Heart right ventricle (tissue), 16 donors: ENCODE measurements at regions not wholly inside any gene's neighbourhood (a gene's known extent, or its start where the extent isn't known, plus 50 kb on each side); places are given as distances from the start of the nearest gene placed in this dataset.

Experiments
- ATAC-seq, 8 donors: fragments of 200-7000 bp; cut with Tn5 transposase; one replicate each; pipeline ENCODE4 v1.9.1; 2020; ENCODE audit warnings: mild to moderate bottlenecking in 8 of 8, moderate library complexity in 8 of 8, moderate number of reproducible peaks in 1 of 8
- DNase-seq, 2 donors: peaks; one replicate each; pipeline ENCODE4 v3.0.0-alpha.2; 2020
- H3K27ac ChIP-seq, 10 donors: fragments of 200-600 bp; sonication (generic) in 2 of 10; one replicate each; pipeline versions ENCODE4 v1.5.0 to v1.8.0; 2020 to 2022; ENCODE audit warnings: mild to moderate bottlenecking in 3 of 10
- H3K27me3 ChIP-seq, 7 donors: fragments of 200-600 bp; one replicate each; pipeline ENCODE4 v1.8.0; 2021 to 2022; ENCODE audit warnings: mild to moderate bottlenecking in 2 of 7
- H3K36me3 ChIP-seq, 9 donors: fragments of 200-600 bp; sonication (generic) in 1 of 9; one replicate each; pipeline versions ENCODE4 v1.5.0 to v1.8.0; 2020 to 2022; ENCODE audit warnings: mild to moderate bottlenecking in 2 of 9
- H3K4me1 ChIP-seq, 9 donors: fragments of 200-600 bp; sonication (generic) in 1 of 9; one replicate each; pipeline versions ENCODE4 v1.5.0 to v1.8.0; 2020 to 2022; ENCODE audit warnings: mild to moderate bottlenecking in 4 of 9
- H3K4me3 ChIP-seq, 10 donors: fragments of 200-600 bp; sonication (generic) in 2 of 10; one replicate each; pipeline versions ENCODE4 v1.5.0 to v1.8.0; 2020 to 2022; ENCODE audit warnings: mild to moderate bottlenecking in 7 of 10, moderate library complexity in 2 of 10
- H3K9me3 ChIP-seq, 11 donors: fragments of 200-600 bp in 10 of 11; sonication (generic) in 2 of 11; one replicate each; pipeline versions ENCODE4 v1.5.0 to v1.8.0; 2013 to 2022; ENCODE audit warnings: mild to moderate bottlenecking in 2 of 11, control low read depth in 1 of 11, moderate library complexity in 1 of 11
- WGBS, 2 donors: extraction: QIAGEN DNeasy Blood & Tissue Kit; methylation state at CpG; one replicate each; pipeline ENCODE4 v1.1.7; 2013; ENCODE audit warnings: inconsistent platforms in 1 of 2; 5-methylcytosine and 5-hydroxymethylcytosine counted together
- intact Hi-C, 10 donors: fragments of 100-400 bp; cut with DNase I; formaldehyde crosslinking; loops; one replicate each; pipeline versions ENCODE4 v1.11.1 to v1.14.2; 2022
- TF ChIP-seq, protein P1 (sequence below), 9 donors: fragments of 200-600 bp; sonication (generic) in 2 of 9; IDR thresholded peaks; one replicate each; pipeline versions ENCODE4 v1.5.0 to v1.8.0; 2021 to 2022; ENCODE audit warnings: antibody characterized with exemption in 9 of 9, mild to moderate bottlenecking in 5 of 9, moderate library complexity in 1 of 9
- donor health status: Arrhythmogenic right ventricular cardiomyopathy.
- donor health status: ischemic (EF 13 %, LVEDD 7.1; RV severe dilation, severe dysfunction).
- donor health status: healthy with polysubstance abuse.
- donor health status: DM: no; HTN: yes; CAD: no.
- donor health status: DM: no; HTN: no; CAD: no.
- donor health status: ischemic (EF 25% LVEDD 6.9; RV normal size, moderate dysfunction).
- donor health status: ischemic (EF 25% LVEDD 5.7; RV mildly dilated, moderate dysfunction).
- donor health status: healthy.
- donor health status: DM: yes; HTN: yes; CAD: no.
- donor health status: Ischemic cardiomyopathy.
- donor health status: ischemic (EF 35%, LVEDD 5.7; RV mildly dilated, moderate dysfunction).
- donor health status: nonischemic (EF 11% LVEDD 7.7; RV severe dilation, severe dysfunction).
- donor health status: DM: yes; HTN: yes; CAD: no.
- donor health status: PGD.
- donor health status: ischemic (EF 29% LVEDD 5.4; RV normal size, mild dysfunction).
- donor health status: nonischemic (EF 23%, LVEDD 6.1; RV moderate dilation, normal function).

DNA sequence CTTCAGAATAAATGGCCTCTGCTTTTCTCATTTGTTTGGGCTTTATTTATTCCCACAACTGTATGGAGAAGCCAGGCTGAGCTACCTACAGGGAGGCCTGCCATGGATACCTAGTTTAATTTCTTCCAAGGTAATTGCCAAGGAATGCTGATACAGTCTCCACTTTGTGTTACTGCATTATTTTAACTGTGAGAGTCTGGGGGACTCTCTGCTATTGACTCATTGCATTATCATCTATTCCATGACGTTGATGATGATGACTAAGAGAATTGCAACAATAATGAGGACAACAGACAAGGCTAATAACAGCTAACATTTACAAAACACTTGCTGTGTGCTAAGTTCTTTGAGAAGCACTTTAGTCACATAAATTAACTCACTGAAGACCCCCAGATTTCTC lies 88.3 kb upstream of the COL21A1 start:
- Histone ChIP-seq H3K27ac (peak overlapping the region in 1 of 10 donors; percentile 16), H3K36me3 (no peaks in the 10 kb centered on the region), H3K9me3 (no peaks in the 10 kb centered on the region), H3K27me3 (no peaks in the 10 kb centered on the region), H3K4me1 (peaks cover 0 to 7% (median 0%) of the 10 kb centered on the region in 9 donors), H3K4me3 (no peak overlapping the region)
- DNase-seq (no peak), ATAC-seq (peak in 1 of 8 donors; percentile 45)
- TF ChIP-seq, protein P1, sequence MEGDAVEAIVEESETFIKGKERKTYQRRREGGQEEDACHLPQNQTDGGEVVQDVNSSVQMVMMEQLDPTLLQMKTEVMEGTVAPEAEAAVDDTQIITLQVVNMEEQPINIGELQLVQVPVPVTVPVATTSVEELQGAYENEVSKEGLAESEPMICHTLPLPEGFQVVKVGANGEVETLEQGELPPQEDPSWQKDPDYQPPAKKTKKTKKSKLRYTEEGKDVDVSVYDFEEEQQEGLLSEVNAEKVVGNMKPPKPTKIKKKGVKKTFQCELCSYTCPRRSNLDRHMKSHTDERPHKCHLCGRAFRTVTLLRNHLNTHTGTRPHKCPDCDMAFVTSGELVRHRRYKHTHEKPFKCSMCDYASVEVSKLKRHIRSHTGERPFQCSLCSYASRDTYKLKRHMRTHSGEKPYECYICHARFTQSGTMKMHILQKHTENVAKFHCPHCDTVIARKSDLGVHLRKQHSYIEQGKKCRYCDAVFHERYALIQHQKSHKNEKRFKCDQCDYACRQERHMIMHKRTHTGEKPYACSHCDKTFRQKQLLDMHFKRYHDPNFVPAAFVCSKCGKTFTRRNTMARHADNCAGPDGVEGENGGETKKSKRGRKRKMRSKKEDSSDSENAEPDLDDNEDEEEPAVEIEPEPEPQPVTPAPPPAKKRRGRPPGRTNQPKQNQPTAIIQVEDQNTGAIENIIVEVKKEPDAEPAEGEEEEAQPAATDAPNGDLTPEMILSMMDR (IDR thresholded peaks at IDR 0.05) = no peak
- intact Hi-C loops = no loop called here
- 59 to 61% methylated on average over 1 of the region's 1 CpG for WGBS, 2 donors

DNA sequence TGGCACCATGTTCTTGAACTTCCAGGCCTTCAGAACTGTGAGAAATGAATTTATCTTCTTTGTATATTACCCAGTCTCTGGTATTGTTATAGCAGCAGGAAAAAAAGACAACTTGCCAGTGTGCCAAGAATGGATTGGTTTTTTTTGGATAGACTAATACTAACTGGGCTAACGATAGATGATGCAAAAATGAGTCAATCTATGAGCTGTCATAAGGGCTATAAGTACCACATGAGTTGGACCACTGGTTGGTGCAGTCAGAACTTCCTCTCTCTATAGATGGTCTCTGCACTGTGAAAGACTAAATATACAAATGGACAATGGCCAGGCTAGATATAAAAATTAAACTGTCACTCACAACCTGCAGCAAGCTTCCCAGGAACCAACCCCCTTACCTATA lies 87.6 kb upstream of the COL21A1 start:
- H3K4me3 ChIP-seq = no peak overlapping the region
- H3K27ac ChIP-seq = no peak overlapping the region
- no peak for DNase-seq
- H3K9me3 ChIP-seq = no peaks in the 10 kb centered on the region
- H3K27me3 ChIP-seq = no peaks in the 10 kb centered on the region
- peaks cover 0 to 7% (median 0%) of the 10 kb centered on the region in 9 donors for H3K4me1 ChIP-seq
- intact Hi-C loops = no loop called here
- 82 to 91% methylated on average over 1 of the region's 1 CpG for WGBS, 2 donors
- no peaks in the 10 kb centered on the region for H3K36me3 ChIP-seq
- TF ChIP-seq, protein P1 (IDR thresholded peaks at IDR 0.05) = no peak
- no peak for ATAC-seq

- Histone ChIP-seq H3K9me3 (no peaks in the 10 kb centered on the region), H3K27me3 (no peaks in the 10 kb centered on the region), H3K4me3 (no peak overlapping the region), H3K4me1 (peaks cover 0 to 7% (median 0%) of the 10 kb centered on the region in 9 donors), H3K36me3 (no peaks in the 10 kb centered on the region), H3K27ac (peak overlapping the region in 2 of 10 donors; percentile 15 to 44)
- intact Hi-C loops = no loop called here
- TF ChIP-seq, protein P1 (IDR thresholded peaks at IDR 0.05) = no peak
- 24 to 31% methylated on average over 3 of the region's 3 CpGs for WGBS, 2 donors
- ATAC-seq = no peak
- DNase-seq = no peak
Measured at GRCh38 chr6:56329271-56330050, 82.1 kb upstream of the COL21A1 start.

DNA sequence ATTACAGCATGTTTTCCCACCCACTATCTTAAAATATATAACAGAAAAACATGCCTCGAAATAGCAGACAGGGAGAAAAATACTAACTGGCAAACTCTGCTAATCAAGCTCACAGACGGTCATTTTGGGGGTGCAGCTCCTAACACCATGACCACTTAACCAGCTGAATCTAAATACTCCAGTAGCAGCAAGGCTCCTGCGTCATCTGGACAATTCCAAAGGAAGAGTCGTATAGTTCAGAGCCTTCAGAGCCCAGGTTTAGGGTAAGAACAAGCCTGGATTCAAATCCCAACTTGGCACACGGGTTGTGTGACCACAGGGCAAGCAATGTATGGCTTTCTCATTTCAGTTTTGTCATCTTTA lies 81.3 kb upstream of the COL21A1 start:
- Histone ChIP-seq H3K4me1 (peaks cover 0 to 7% (median 0%) of the 10 kb centered on the region in 9 donors), H3K27me3 (no peaks in the 10 kb centered on the region), H3K27ac (no peak overlapping the region), H3K9me3 (no peaks in the 10 kb centered on the region), H3K4me3 (no peak overlapping the region), H3K36me3 (no peaks in the 10 kb centered on the region)
- ATAC-seq (no peak), DNase-seq (no peak)
- WGBS, 2 donors = 80 to 83% methylated on average over 5 of the region's 5 CpGs
- TF ChIP-seq, protein P1 (IDR thresholded peaks at IDR 0.05) = no peak
- intact Hi-C loops = no loop called here
